C4-2B (cell line): ENCODE measurements at regions not wholly inside any gene's neighbourhood (a gene's known extent, or its start where the extent isn't known, plus 50 kb on each side); places are given as distances from the start of the nearest gene placed in this dataset.

Source experiments
- ZFX ChIP-seq: fragments of 450-650 bp; IDR thresholded peaks from 2 replicates; pipeline ENCODE4 v1.6.1; 2017
- TF ChIP-seq, protein P1 (sequence below): fragments of 450-650 bp; conservative IDR thresholded peaks from 2 replicates; pipeline ENCODE4 v1.5.1; 2017; ENCODE audit warnings: mild to moderate bottlenecking

DNA sequence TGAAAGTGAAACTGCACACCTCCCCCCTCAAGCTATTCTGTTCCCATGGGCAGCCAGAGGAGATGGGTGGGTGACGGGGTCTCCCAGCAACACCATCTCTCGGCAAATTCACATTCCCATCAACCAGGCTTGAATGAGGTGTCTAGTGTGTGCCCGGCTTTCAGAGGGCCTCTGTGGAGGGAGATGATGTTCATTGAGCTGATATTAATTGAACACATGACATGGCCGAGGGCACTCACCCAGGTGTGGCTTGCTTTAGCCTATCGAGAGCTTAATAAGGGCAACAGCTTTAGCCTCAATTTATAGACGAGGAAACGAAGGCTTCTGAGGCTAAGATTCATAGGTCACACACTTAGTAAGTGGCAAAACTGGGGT, 288.0 kb downstream of the UACA start:
- TF ChIP-seq, protein P1, sequence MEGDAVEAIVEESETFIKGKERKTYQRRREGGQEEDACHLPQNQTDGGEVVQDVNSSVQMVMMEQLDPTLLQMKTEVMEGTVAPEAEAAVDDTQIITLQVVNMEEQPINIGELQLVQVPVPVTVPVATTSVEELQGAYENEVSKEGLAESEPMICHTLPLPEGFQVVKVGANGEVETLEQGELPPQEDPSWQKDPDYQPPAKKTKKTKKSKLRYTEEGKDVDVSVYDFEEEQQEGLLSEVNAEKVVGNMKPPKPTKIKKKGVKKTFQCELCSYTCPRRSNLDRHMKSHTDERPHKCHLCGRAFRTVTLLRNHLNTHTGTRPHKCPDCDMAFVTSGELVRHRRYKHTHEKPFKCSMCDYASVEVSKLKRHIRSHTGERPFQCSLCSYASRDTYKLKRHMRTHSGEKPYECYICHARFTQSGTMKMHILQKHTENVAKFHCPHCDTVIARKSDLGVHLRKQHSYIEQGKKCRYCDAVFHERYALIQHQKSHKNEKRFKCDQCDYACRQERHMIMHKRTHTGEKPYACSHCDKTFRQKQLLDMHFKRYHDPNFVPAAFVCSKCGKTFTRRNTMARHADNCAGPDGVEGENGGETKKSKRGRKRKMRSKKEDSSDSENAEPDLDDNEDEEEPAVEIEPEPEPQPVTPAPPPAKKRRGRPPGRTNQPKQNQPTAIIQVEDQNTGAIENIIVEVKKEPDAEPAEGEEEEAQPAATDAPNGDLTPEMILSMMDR = no peak
- no peak for TF ChIP-seq ZFX
